K562 (cell line): ENCODE measurements at regions not wholly inside any gene's neighbourhood (a gene's known extent, or its start where the extent isn't known, plus 50 kb on each side); places are given as distances from the start of the nearest gene placed in this dataset.

Source experiments
- ATAC-seq: fragments of 200-7000 bp; cut with Tn5 transposase; 3 replicates; pipeline ENCODE4 v1.9.1; 2020; ENCODE audit warnings: moderate library complexity
- BruUV-seq: library from RNA; stranded (reverse); fragments of 400-500 nt; replicated peaks from 2 replicates; lab custom pipeline; 2021; lab: Mats Ljungman, UMichigan
- CTCF ChIA-PET: fragments of 300-600 bp; formaldehyde crosslinking; extraction: SDS; loops from one replicate; lab custom pipeline; 2021; ENCODE audit warnings: low intra/inter-chr PET ratio; lab: Yijun Ruan, JAX
- POLR2A ChIA-PET: fragments of 300-600, 350-650 bp; sonication (Branson Sonifier 250); formaldehyde crosslinking; extraction: SDS; loops from one replicate; lab custom pipeline; 2021; ENCODE audit warnings: antibody characterized with exemption, inconsistent platforms; lab: Yijun Ruan, JAX
- DNase-seq, 4 experiments: peaks; one replicate each; pipeline versions ENCODE4 v3.0.0 to v3.0.0-alpha.2; 2011 to 2018; ENCODE audit warnings: low spot score in 3 of 4, mixed read lengths in 3 of 4; ENCODE audit errors: extremely low read depth in 1 of 4
- FAIRE-seq: peaks from 2 replicates; lab custom pipeline; 2011; peaks lifted over from hg19 to GRCh38; lab: Jason Lieb, UNC
- H2AFZ ChIP-seq: 2 replicates; pipeline ENCODE4 v1.6.0; 2011; ENCODE audit warnings: low read depth, low read length, control low read depth, inconsistent platforms
- H3K27ac ChIP-seq: fragments of 200-600 bp; 3 replicates; pipeline ENCODE4 v1.8.0; 2011; ENCODE audit warnings: low read depth, mild to moderate bottlenecking, control low read depth, inconsistent platforms, low read length, moderate library complexity, mixed read lengths; ENCODE audit errors: extremely low read depth
- H3K27me3 ChIP-seq, 2 experiments: fragments of 300-600 bp in 1 of 2; 2 replicates in 1 of 2; 3 replicates in 1 of 2; pipeline versions ENCODE4 v1.6.0 to v1.8.0; 2011; ENCODE audit warnings: inconsistent platforms in 2 of 2, low read length in 2 of 2, mild to moderate bottlenecking in 1 of 2, mixed read lengths in 1 of 2, moderate library complexity in 1 of 2; ENCODE audit not compliant: control insufficient read depth in 2 of 2, insufficient read depth in 2 of 2
- H3K36me3 ChIP-seq: fragments of 300-600 bp; 3 replicates; pipeline ENCODE4 v1.8.0; 2011; ENCODE audit warnings: mild to moderate bottlenecking, low read length, inconsistent platforms; ENCODE audit not compliant: control insufficient read depth, insufficient read depth
- H3K4me1 ChIP-seq, 2 experiments: fragments of 200-600 bp in 1 of 2; replicated peaks in 1 of 2; 2 replicates in 1 of 2; 3 replicates in 1 of 2; pipeline versions ENCODE4 v1.5.1 to v1.8.0; 2011; ENCODE audit warnings: inconsistent platforms in 2 of 2, low read length in 2 of 2, mild to moderate bottlenecking in 1 of 2, mixed read lengths in 1 of 2, moderate library complexity in 1 of 2; ENCODE audit not compliant: control insufficient read depth in 2 of 2, insufficient read depth in 2 of 2
- H3K4me2 ChIP-seq: 2 replicates; pipeline ENCODE4 v1.6.1; 2011; ENCODE audit warnings: low read length, control low read depth, inconsistent platforms, mixed read lengths; ENCODE audit not compliant: insufficient read depth
- H3K4me3 ChIP-seq: fragments of 200-600 bp; sonication (generic), shearing (Covaris generic); 2 replicates; pipeline ENCODE4 v1.5.1; 2016; ENCODE audit warnings: control low read depth, inconsistent platforms
- H3K79me2 ChIP-seq: fragments of 200-600 bp; 3 replicates; pipeline ENCODE4 v1.8.0; 2011; ENCODE audit warnings: low read length, inconsistent platforms; ENCODE audit not compliant: control insufficient read depth, insufficient read depth
- H3K9ac ChIP-seq, 2 experiments: 2 replicates each; pipeline versions ENCODE4 v1.6.0 to v1.6.1; 2011; ENCODE audit warnings: low read depth in 2 of 2, low read length in 2 of 2, control low read depth in 1 of 2, inconsistent platforms in 1 of 2, mild to moderate bottlenecking in 1 of 2, mixed read lengths in 1 of 2; ENCODE audit not compliant: insufficient read depth in 1 of 2
- H3K9me1 ChIP-seq: one replicate; pipeline ENCODE4 v1.6.0; 2011; ENCODE audit warnings: inconsistent platforms, mild to moderate bottlenecking, low read length, moderate library complexity; ENCODE audit not compliant: control insufficient read depth, insufficient read depth
- H3K9me3 ChIP-seq: replicated peaks from 2 replicates; pipeline ENCODE4 v1.5.1; 2011; ENCODE audit warnings: low read depth, low read length, inconsistent platforms; ENCODE audit not compliant: control insufficient read depth, insufficient read depth
- H4K20me1 ChIP-seq: replicated peaks from 2 replicates; pipeline ENCODE4 v1.6.1; 2011; ENCODE audit warnings: low read length, inconsistent platforms, mixed read lengths; ENCODE audit not compliant: control insufficient read depth, insufficient read depth
- ATF6 ChIP-seq: sonication (generic); formaldehyde crosslinking; IDR thresholded peaks from 2 replicates; pipeline ENCODE4 v1.4.0; 2020; ENCODE audit warnings: mild to moderate bottlenecking, missing genetic modification reagents
- BCL6 ChIP-seq: fragments of 250-450 bp; sonication (Bioruptor Pico); IDR thresholded peaks from 2 replicates; pipeline ENCODE4 v1.4.0; 2020
- BHLHE40 ChIP-seq: IDR thresholded peaks from 2 replicates; pipeline ENCODE4 v1.6.1; 2011; ENCODE audit warnings: low read length, improper control_type of control experiment
- FOXA3 ChIP-seq, 2 experiments: fragments of 450-650 bp in 1 of 2; sonication (generic) in 1 of 2; formaldehyde crosslinking; IDR thresholded peaks in 1 of 2; conservative IDR thresholded peaks in 1 of 2; 2 replicates each; pipeline versions ENCODE4 v1.4.0 to v1.8.0; 2020 to 2022; ENCODE audit warnings: mild to moderate bottlenecking in 2 of 2, missing genetic modification reagents in 1 of 2
- KLF13 ChIP-seq: fragments of 450-650 bp; IDR thresholded peaks from 2 replicates; pipeline ENCODE4 v1.6.1; 2016; ENCODE audit warnings: missing genetic modification characterization, low read depth, mild to moderate bottlenecking, missing compliant biosample characterization, moderate library complexity, borderline replicate concordance
- RB1 ChIP-seq: fragments of 450-650 bp; IDR thresholded peaks from 2 replicates; pipeline ENCODE4 v1.6.1; 2017; ENCODE audit warnings: low read depth, mild to moderate bottlenecking
- SMARCE1 ChIP-seq: fragments of 450-650 bp; IDR thresholded peaks from 2 replicates; pipeline ENCODE4 v1.7.1; 2016; ENCODE audit warnings: mild to moderate bottlenecking
- ZBTB17 ChIP-seq: fragments of 450-650 bp; formaldehyde crosslinking; IDR thresholded peaks from 2 replicates; pipeline ENCODE4 v1.4.0; 2020; ENCODE audit warnings: mild to moderate bottlenecking
- ZNF184 ChIP-seq: sonication (generic); formaldehyde crosslinking; IDR thresholded peaks from 2 replicates; pipeline ENCODE4 v1.5.0; 2020; ENCODE audit warnings: missing genetic modification reagents
- ZNF436 ChIP-seq: fragments of 250-450, 450-650 bp; sonication (Bioruptor Pico); formaldehyde crosslinking; IDR thresholded peaks from 2 replicates; pipeline ENCODE4 v1.7.0; 2020; ENCODE audit warnings: mild to moderate bottlenecking
- ZNF512 ChIP-seq: IDR thresholded peaks from 2 replicates; pipeline ENCODE4 v1.6.1; 2016; ENCODE audit warnings: missing genetic modification characterization, missing compliant biosample characterization
- WGBS: fragments of 100-300 bp; shearing (Covaris generic); methylation state at CpG from one replicate; pipeline ENCODE4 v1.1.6; 2016; ENCODE audit warnings: low coverage, mixed read lengths; ENCODE audit not compliant: insufficient coverage; ENCODE audit errors: missing lambda C conversion rate; 5-methylcytosine and 5-hydroxymethylcytosine counted together
- in situ Hi-C: fragments of 300-500 bp; cut with MboI; formaldehyde crosslinking; loops from 4 replicates; pipeline ENCODE4 v1.15.0; 2018; ENCODE audit warnings: inconsistent platforms, mixed read lengths
- intact Hi-C: fragments of 100-400 bp; cut with micrococcal nuclease; formaldehyde crosslinking; loops from 2 replicates; pipeline ENCODE4 v1.14.2; 2022

GRCh38 chr1:110756506-110756905 is 81.8 kb upstream of the KCNA3 start:
- 0% methylated on average over 1 of the region's 1 CpG for WGBS
- intact Hi-C loops: no loop called here
- TF ChIP-seq ZNF184 (CRISPR knock-in tag) (no peak), ZNF436 (no peak), KLF13 (tag) (no peak), SMARCE1 (no peak), RB1 (no peak), BHLHE40 (no peak), FOXA3 (CRISPR knock-in tag; conservative IDR thresholded peaks at IDR 0.05 in 1 of 2, IDR thresholded peaks at IDR 0.05 in 1 of 2) (no peak), ZBTB17 (CRISPR knock-in tag) (no peak), ATF6 (CRISPR knock-in tag) (no peak), ZNF512 (tag) (no peak), BCL6 (CRISPR knock-in tag) (no peak)
- Histone ChIP-seq H3K27ac (no peak overlapping the region), H3K9me1 (no peaks in the 10 kb centered on the region), H3K9me3 (no peaks in the 10 kb centered on the region), H3K79me2 (no peaks in the 10 kb centered on the region), H3K27me3 (peaks cover 2 to 22% of the 10 kb centered on the region in 2 experiments; a peak in 3 of 5 replicates), H3K4me3 (no peak overlapping the region), H3K9ac (no peak overlapping the region), H4K20me1 (no peaks in the 10 kb centered on the region), H3K36me3 (no peaks in the 10 kb centered on the region), H2AFZ (no peak overlapping the region), H3K4me2 (no peak overlapping the region), H3K4me1 (no peaks in the 10 kb centered on the region)
- DNase-seq (no peak), FAIRE-seq (no peak), ATAC-seq (no peak)
- ChIA-PET CTCF (no interaction called here), POLR2A (interaction anchor here (1.0 to 1.9 kb wide), 2 partner anchors 9 to 27 kb away, joined by 3 to 8 read pairs; no protein-coding TSS in a partner anchor)
- in situ Hi-C loops: no loop called here
- BruUV-seq: no TSS peak
